Activated naive CD4-positive, alpha-beta T cell treated with anti-CD3 and anti-CD28 coated beads, Interleukin-2, amount 50 U/mL, for 24 hours (primary cell): ENCODE measurements at regions not wholly inside any gene's neighbourhood (a gene's known extent, or its start where the extent isn't known, plus 50 kb on each side); places are given as distances from the start of the nearest gene placed in this dataset.
"Not testable (repeated sequence)": the region's sequence is repeated elsewhere in the genome, so short reads cannot be mapped to it uniquely, and the experiment has no call there.

ENCODE experiments used
- H3K27ac Mint-ChIP-seq: one replicate; pipeline ENCODE4 v1.8.0; 2021; ENCODE audit warnings: mild to moderate bottlenecking, mixed read lengths
- H3K27me3 Mint-ChIP-seq: one replicate; pipeline ENCODE4 v1.8.0; 2021; ENCODE audit warnings: mixed read lengths
- H3K36me3 Mint-ChIP-seq: one replicate; pipeline ENCODE4 v1.8.0; 2021; ENCODE audit warnings: mixed read lengths
- H3K4me1 Mint-ChIP-seq: one replicate; pipeline ENCODE4 v1.8.0; 2021; ENCODE audit warnings: mixed read lengths
- H3K4me3 Mint-ChIP-seq: one replicate; pipeline ENCODE4 v1.8.0; 2021; ENCODE audit warnings: mild to moderate bottlenecking, mixed read lengths
- H3K9me3 Mint-ChIP-seq: one replicate; pipeline ENCODE4 v1.8.0; 2021; ENCODE audit warnings: mixed read lengths

DNA sequence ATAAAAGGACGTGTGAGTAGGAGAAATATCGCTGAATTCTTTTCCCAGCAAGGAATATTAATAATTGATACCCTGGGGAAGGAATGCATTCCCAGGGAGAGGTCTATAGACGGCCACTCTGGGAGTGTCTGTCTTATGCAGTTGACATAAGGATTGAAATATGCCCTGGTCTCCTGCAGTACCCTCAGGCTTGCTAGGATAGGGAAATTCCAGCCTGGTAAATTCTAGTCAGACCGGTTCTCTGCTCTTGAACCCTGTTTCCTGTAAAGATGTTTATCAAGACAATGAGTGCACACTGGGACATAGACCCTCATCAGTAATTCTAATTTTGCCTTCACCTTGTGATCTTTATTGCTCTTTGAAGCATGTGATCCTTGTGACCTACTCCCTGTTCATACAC, 224.2 kb upstream of the ADGRL4 start:
- not testable (repeated sequence) for H3K9me3 Mint-ChIP-seq, H3K27me3 Mint-ChIP-seq, H3K27ac Mint-ChIP-seq, H3K4me3 Mint-ChIP-seq, H3K36me3 Mint-ChIP-seq, H3K4me1 Mint-ChIP-seq

DNA sequence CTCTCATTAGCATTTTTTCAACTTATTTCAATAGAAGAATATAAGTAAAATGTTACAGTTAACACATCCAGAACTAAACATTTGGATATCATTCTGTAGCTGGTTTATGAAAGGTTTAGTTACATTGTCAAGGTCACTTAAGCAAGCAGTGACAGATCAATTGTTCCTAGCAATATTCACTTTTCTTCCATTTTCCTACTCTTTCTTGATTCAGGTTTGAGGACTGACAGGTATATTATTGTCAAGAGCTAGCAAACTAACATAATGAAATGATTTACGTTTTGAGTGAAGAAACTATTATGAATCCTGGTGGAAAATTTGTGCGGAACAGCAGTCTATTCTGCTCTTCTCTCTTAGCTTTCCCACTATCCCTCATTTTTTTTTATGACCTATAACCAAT, 220.4 kb upstream of the ADGRL4 start:
- H3K4me1 Mint-ChIP-seq, result no peaks in the 10 kb centered on the region
- no peak overlapping the region for H3K4me3 Mint-ChIP-seq
- H3K9me3 Mint-ChIP-seq, result no peaks in the 10 kb centered on the region
- H3K36me3 Mint-ChIP-seq, result no peaks in the 10 kb centered on the region
- no peaks in the 10 kb centered on the region for H3K27me3 Mint-ChIP-seq
- H3K27ac Mint-ChIP-seq, result no peak overlapping the region

DNA sequence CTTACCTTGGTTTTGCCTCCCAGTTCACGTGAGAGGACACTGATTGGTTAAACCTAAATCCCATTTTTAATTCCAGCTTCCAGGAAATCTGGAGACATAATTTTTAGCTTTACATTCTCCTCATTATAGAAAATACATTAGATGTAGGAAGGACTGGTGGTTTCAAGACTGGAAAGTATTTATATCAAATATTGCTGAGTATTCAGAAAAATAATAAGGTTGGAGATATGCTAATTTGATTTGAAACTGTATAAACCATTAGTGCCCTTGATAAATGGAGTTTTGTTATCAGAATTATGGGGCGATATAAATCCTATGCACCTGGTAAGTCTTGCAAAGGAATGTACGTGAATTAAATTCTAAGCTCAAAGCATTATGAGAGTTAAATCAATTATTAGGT, 218.0 kb upstream of the ADGRL4 start:
- Mint-ChIP-seq H3K4me3 (no peak overlapping the region), H3K9me3 (no peaks in the 10 kb centered on the region), H3K27me3 (no peaks in the 10 kb centered on the region), H3K4me1 (no peaks in the 10 kb centered on the region), H3K36me3 (no peaks in the 10 kb centered on the region), H3K27ac (no peak overlapping the region)

DNA sequence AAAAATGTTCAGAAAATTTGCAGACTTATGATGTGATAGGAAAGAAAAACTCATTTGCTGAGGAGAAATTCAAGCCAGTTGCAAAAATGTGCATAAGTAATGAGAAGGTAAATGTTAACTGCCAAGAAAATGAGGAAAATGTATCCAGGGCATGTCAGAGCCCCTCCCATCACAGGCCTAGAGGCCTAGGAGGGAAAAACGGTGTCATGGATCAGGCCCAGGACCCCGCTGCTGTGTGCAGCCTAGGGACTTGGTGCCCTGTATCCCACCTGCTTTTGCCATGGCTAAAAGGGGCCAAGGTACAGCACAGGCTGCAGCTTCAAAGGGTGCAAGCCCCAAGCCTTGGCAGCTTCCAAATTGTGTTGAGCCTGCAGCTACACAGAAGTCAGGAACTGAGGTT, 214.0 kb upstream of the ADGRL4 start:
- H3K4me1 Mint-ChIP-seq, result no peaks in the 10 kb centered on the region
- H3K27me3 Mint-ChIP-seq, result no peaks in the 10 kb centered on the region
- no peak overlapping the region for H3K27ac Mint-ChIP-seq
- H3K9me3 Mint-ChIP-seq, result no peaks in the 10 kb centered on the region
- H3K4me3 Mint-ChIP-seq, result no peak overlapping the region
- no peaks in the 10 kb centered on the region for H3K36me3 Mint-ChIP-seq

DNA sequence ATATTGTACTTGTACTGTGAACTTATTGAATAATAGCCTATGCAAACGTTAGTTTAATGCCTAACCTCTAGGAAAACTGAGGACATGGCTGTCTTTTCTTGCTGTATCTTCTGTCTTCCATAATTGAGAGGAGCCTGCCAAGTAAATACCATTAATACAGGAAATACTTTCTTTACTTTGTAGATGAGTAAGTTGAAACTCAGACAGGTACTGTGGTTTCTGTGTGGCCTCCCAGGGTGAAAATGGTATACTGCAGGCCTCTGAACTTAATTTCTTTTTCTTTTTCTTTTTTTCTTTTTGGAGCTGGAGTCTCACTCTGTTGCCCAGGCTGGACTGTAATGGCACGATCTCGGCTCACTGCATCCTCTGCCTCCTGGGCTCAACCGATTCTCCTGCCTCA, 208.8 kb upstream of the ADGRL4 start:
- Mint-ChIP-seq H3K27ac (no peak overlapping the region), H3K27me3 (no peaks in the 10 kb centered on the region), H3K36me3 (no peaks in the 10 kb centered on the region), H3K4me1 (no peaks in the 10 kb centered on the region), H3K9me3 (peaks cover 7% of the 10 kb centered on the region), H3K4me3 (no peak overlapping the region)

DNA sequence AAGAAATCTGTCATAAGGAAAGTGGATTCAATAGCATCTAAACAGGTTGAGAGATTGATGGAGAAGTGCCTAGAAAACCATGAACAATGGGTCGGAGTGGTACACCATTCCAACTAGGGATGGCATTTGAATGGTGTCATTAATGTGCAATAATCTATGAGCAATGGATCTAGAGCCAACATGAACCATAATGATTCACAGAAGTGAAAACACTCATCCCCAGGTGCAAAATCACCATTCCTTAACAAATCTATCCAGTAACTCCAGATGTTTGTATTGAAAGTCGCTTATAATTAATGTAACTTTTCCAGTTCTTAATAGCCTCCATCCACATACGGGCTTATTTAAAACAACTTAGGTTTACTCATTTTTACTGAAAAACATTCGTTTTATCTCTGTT, 201.3 kb upstream of the ADGRL4 start:
- H3K27me3 Mint-ChIP-seq, result no peaks in the 10 kb centered on the region

DNA sequence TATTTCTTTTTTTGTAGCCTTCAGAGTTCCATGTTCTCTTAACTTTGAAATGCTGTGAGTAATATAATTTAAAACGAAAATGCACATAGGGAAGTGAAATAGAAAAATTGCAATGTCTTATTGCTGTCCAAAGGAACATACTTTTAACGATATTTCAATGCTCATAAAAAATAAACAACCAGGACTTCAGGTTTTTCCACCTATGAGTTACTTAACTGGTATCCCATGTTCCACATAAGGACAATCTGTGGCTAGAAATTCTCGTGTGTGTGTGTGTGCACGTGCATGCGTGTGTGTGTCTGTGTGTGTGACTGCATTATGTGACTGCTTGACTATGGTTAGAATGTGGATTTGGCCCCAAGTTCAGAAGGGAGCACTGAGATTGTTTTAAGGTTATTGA, 200.8 kb upstream of the ADGRL4 start:
- Mint-ChIP-seq H3K4me3 (no peak overlapping the region), H3K9me3 (peaks cover 7% of the 10 kb centered on the region), H3K27me3 (no peaks in the 10 kb centered on the region), H3K36me3 (no peaks in the 10 kb centered on the region), H3K27ac (no peak overlapping the region), H3K4me1 (no peaks in the 10 kb centered on the region)

More for the DNA sequence above, 201.3 kb upstream of the ADGRL4 start:
- Mint-ChIP-seq H3K36me3 (no peaks in the 10 kb centered on the region), H3K4me1 (no peaks in the 10 kb centered on the region), H3K9me3 (peaks cover 7% of the 10 kb centered on the region), H3K27ac (no peak overlapping the region), H3K4me3 (no peak overlapping the region)

DNA sequence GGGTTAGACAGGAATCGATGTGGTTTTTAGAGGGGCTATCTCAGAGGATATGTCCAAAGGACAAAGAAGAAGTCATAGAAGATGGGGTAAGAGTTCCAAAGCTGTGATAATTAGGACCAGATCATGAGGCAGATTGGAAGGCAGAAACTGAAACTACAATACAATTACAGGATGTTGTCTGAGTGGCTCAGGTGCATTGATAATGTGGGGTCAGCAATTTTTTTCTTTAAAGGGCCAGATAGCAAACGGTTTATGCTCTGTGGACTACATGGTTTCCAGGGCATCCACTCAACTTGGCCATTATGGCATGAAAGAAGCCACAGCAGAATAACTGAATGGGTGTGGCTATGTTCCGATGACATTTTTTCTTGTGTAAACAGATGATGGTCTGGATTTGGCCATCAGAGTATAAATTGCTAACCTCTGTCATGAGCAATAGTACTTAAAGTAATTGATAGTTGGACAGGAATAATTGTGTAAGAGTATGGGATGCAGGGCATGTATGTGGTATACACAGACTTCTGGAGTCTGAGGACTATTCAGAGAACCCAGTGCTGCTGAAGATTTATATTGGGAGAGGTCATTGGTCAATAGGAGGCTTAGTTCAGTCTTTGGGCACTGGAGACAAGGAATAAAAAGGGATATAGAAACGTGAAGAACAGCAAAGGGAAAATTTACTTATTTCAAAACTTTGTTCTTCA, 198.4 kb upstream of the ADGRL4 start:
- Mint-ChIP-seq H3K27me3 (no peaks in the 10 kb centered on the region), H3K36me3 (no peaks in the 10 kb centered on the region), H3K27ac (no peak overlapping the region), H3K9me3 (no peaks in the 10 kb centered on the region), H3K4me1 (no peaks in the 10 kb centered on the region), H3K4me3 (no peak overlapping the region)

DNA sequence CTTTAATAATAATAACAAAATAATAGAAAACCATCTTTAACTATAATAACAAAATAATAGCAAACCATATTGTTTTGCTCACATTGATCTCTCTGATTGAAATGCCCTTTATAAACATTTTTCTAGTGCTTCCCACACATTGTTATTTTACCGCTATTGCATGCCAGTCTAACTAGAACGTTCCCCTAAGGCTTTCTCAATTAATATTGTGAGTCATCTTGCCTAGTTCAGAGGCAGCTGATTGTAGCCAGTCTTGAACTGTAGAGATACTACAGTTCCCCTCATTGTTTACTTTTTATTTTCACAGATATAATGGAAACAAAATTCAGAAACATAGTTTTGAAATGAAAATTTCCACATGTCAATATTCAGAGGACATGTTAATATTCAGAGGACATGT, 192.3 kb upstream of the ADGRL4 start:
- no peak overlapping the region for H3K27ac Mint-ChIP-seq

DNA sequence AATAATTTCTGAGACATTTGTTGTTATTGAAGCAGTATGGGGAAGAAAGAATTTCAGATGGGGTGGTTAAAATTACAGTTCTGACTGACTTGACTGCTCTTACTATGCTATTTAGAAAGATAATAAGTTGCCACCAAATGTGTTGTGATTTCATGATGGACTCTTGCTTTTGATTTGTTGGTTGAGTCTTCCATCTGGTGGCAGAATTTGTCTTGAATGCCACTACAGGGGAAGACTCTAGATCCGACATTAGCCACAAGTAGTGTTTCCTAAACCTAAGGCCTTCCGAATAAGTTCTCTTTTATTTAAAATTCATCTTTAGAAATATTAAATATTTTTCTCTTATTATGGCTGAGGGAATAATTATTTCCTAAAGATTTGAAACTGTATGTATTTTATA, 190.9 kb upstream of the ADGRL4 start:
- no peak overlapping the region for H3K27ac Mint-ChIP-seq
- H3K36me3 Mint-ChIP-seq, result no peaks in the 10 kb centered on the region
- H3K4me1 Mint-ChIP-seq, result no peaks in the 10 kb centered on the region
- H3K4me3 Mint-ChIP-seq, result no peak overlapping the region
- H3K27me3 Mint-ChIP-seq, result no peaks in the 10 kb centered on the region
- H3K9me3 Mint-ChIP-seq, result peaks cover 1% of the 10 kb centered on the region

More for the DNA sequence above, 192.3 kb upstream of the ADGRL4 start:
- no peaks in the 10 kb centered on the region for H3K4me1 Mint-ChIP-seq
- no peaks in the 10 kb centered on the region for H3K9me3 Mint-ChIP-seq
- H3K4me3 Mint-ChIP-seq, result no peak overlapping the region
- H3K36me3 Mint-ChIP-seq, result no peaks in the 10 kb centered on the region
- H3K27me3 Mint-ChIP-seq, result no peaks in the 10 kb centered on the region

DNA sequence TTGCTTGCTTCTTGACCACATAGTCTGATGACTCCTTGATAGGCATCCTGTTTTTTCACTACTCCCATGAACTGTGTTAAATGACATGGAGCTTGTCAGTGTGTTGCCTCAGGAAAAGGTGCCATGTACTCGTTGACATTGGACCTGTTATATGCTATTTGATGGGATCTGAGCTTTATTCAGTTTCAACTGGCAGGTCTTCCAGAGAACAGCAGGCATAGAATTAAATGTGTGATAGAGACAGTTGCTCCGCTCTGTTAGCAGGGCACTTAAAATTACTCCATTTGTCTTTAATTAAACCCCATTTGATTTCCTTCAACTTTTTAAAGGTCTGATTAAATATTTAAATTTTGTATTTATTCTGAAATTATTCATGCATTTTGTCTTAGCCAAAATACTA, 189.7 kb upstream of the ADGRL4 start:
- no peak overlapping the region for H3K27ac Mint-ChIP-seq
- H3K27me3 Mint-ChIP-seq, result no peaks in the 10 kb centered on the region
- H3K4me1 Mint-ChIP-seq, result no peaks in the 10 kb centered on the region
- H3K9me3 Mint-ChIP-seq, result peaks cover 4% of the 10 kb centered on the region
- no peaks in the 10 kb centered on the region for H3K36me3 Mint-ChIP-seq
- H3K4me3 Mint-ChIP-seq, result no peak overlapping the region

DNA sequence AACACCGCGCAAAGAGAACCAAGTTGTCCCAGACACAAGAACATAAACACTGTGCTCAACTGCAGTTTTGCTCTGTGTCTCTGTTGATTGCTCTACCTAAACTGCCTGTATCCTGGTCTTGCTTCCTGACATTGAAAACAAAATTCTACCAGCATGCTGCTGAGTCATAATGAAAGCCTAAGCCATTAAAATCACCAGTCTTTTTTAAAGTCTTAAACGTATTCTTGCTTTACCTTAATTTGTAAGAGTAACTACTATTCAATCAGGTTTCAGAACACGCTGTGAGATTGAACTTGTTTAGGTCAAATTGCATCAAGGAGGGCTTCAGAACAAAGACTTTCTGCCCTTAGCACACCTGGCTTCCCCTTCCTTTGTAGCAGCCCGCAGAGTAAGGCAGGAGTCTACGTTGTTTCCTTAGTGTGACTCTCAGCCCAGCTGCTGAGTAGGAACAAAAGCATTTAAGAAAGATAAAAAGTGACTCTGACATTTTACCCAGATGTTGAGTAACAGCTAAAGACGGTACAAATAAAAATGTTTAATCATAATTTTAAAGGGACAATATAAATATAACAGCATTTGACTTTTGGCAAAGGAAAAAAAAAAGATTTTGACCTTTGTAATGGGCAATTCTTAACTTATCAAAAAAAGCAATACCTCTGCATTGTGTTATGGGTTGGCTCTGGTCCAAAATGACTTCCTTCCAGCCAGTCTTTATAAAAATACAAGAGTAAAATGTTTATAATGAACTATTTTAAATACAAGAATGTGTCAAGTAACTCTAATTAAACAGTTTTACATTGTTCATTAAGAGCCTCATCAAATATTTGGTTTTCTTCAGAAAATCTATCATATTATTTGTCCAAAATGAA, 186.9 kb upstream of the ADGRL4 start:
- H3K27ac Mint-ChIP-seq, result no peak overlapping the region
- H3K4me1 Mint-ChIP-seq, result no peaks in the 10 kb centered on the region
- H3K4me3 Mint-ChIP-seq, result no peak overlapping the region
- no peaks in the 10 kb centered on the region for H3K27me3 Mint-ChIP-seq
- H3K36me3 Mint-ChIP-seq, result no peaks in the 10 kb centered on the region
- H3K9me3 Mint-ChIP-seq, result peaks cover 4% of the 10 kb centered on the region

DNA sequence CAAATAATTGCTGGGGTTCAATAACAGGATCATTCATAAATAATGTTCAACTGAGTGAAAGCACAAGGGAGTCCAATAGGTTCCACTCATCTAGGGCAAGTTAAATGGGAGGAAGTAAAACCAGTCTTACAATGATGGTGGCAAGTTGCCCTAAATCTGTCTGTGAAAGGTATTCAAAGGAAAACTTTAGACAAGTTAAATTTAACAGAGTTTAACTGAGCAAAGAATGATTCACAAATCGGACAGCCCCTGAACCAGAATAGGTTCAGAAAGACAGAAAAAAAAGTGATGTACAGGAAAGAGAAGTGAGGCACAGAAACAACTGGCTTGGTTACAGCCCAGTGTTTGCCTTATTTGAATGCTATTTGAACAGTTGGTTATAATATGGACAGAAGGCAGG, 183.5 kb upstream of the ADGRL4 start:
- Mint-ChIP-seq H3K27ac (no peak overlapping the region), H3K9me3 (peaks cover 4% of the 10 kb centered on the region), H3K36me3 (no peaks in the 10 kb centered on the region), H3K27me3 (no peaks in the 10 kb centered on the region), H3K4me1 (no peaks in the 10 kb centered on the region), H3K4me3 (no peak overlapping the region)

DNA sequence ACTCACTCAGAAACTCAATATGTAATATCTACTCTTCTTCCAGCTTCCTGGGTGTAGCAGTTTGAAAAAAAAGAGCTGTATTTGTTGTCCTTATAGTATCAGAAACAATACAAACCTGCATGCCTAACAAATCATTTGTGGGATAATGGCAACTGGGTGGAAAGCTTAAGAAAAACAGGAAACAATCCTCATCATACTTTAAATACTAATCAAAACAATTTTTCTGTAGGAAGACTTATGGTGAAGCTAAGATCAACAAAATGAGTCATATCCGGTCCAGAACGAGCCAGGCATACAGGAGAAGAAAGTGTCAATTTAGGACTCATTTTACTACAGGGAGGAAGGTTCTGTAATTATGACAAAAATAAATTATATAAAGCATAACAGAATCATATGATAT, 181.8 kb upstream of the ADGRL4 start:
- Mint-ChIP-seq H3K4me1 (no peaks in the 10 kb centered on the region), H3K27me3 (no peaks in the 10 kb centered on the region), H3K27ac (no peak overlapping the region), H3K4me3 (no peak overlapping the region), H3K9me3 (peaks cover 4% of the 10 kb centered on the region), H3K36me3 (no peaks in the 10 kb centered on the region)

DNA sequence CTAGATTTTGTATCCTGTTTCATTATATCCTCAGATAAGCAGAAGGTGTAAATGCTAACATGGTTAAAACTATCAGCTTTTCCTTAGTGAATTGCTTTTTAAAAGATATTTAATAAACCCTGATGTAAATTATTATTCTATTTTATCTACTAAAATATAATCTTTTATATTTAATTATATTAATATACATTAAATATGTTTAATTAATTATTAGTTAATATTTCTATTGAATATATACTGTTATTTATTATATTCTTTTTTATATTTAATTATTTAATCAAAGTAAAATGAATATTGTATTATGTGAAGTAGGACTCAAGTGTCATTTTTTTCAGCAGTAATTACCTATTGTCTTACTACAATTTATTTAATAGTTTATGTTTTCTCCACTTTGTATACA, 179.7 kb upstream of the ADGRL4 start:
- Mint-ChIP-seq H3K36me3 (no peaks in the 10 kb centered on the region), H3K27ac (no peak overlapping the region), H3K4me3 (no peak overlapping the region), H3K4me1 (no peaks in the 10 kb centered on the region), H3K27me3 (no peaks in the 10 kb centered on the region), H3K9me3 (no peaks in the 10 kb centered on the region)

DNA sequence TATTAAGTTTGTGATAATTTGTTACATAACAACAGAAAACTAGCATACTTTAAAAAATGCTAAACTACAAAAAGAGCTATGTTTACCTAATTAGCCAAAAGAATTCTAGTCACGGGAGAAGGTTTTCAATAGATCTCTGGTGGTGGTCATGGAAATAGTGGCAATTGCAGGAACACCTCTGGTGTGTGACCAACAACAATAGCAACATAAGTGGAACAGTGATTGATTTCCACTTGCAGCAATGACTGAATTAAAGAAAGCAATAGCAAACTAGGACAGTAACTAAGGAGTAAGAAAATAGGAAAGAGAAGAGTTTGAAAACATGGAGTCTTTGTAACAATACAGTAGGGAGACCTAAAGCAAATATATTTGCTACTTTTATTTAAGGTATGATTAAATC, 171.3 kb upstream of the ADGRL4 start:
- no peaks in the 10 kb centered on the region for H3K27me3 Mint-ChIP-seq
- H3K9me3 Mint-ChIP-seq, result peaks cover 11% of the 10 kb centered on the region
- H3K27ac Mint-ChIP-seq, result no peak overlapping the region
- no peaks in the 10 kb centered on the region for H3K4me1 Mint-ChIP-seq
- no peaks in the 10 kb centered on the region for H3K36me3 Mint-ChIP-seq
- H3K4me3 Mint-ChIP-seq, result no peak overlapping the region
